ENCODE measurements at regions not wholly inside any gene's neighbourhood (a gene's known extent, or its start where the extent isn't known, plus 50 kb on each side); places are given as distances from the start of the nearest gene placed in this dataset.

GRCh38 chr9:107624234-107624948 is 134.8 kb upstream of the KLF4 start:
- DNase-seq (ENCODE audit: low spot score): no peak

GRCh38 chr9:107621436-107621835 is 131.9 kb upstream of the KLF4 start:
- DNase-seq (ENCODE audit: low spot score): no peak

- DNase-seq (ENCODE audit: low spot score): no peak
These were observed 131.2 kb upstream of the KLF4 start for GRCh38 chr9:107620801-107621200.

GRCh38 chr9:107620236-107620635 is 130.7 kb upstream of the KLF4 start:
- DNase-seq (ENCODE audit: low spot score): no peak

GRCh38 chr9:107615321-107615720 is 125.8 kb upstream of the KLF4 start:
- no peak for DNase-seq (ENCODE audit: low spot score)

- no peak for DNase-seq (ENCODE audit: low spot score)
These were observed 125.2 kb upstream of the KLF4 start for GRCh38 chr9:107614765-107615164.

GRCh38 chr9:107613321-107613720 is 123.8 kb upstream of the KLF4 start:
- no peak for DNase-seq (ENCODE audit: low spot score)

GRCh38 chr9:107612136-107612535 is 122.6 kb upstream of the KLF4 start:
- peak; percentile 65 for DNase-seq (ENCODE audit: low spot score)

- no peak for DNase-seq (ENCODE audit: low spot score)
These were observed 120.0 kb upstream of the KLF4 start for GRCh38 chr9:107609547-107609946.

GRCh38 chr9:107606149-107606790 is 116.7 kb upstream of the KLF4 start:
- no peak for DNase-seq (ENCODE audit: low spot score)

GRCh38 chr9:107605041-107605440 is 115.5 kb upstream of the KLF4 start:
- DNase-seq (ENCODE audit: low spot score): no peak

- no peak for DNase-seq (ENCODE audit: low spot score)
These were observed 113.7 kb upstream of the KLF4 start for GRCh38 chr9:107603281-107603680.

- DNase-seq (ENCODE audit: low spot score): no peak
These were observed 110.5 kb upstream of the KLF4 start for GRCh38 chr9:107600060-107600573.

GRCh38 chr9:107597743-107598217 is 108.2 kb upstream of the KLF4 start:
- no peak for DNase-seq (ENCODE audit: low spot score)

- no peak for DNase-seq (ENCODE audit: low spot score)
These were observed 105.5 kb upstream of the KLF4 start for GRCh38 chr9:107594908-107595530.

- DNase-seq (ENCODE audit: low spot score): no peak
These were observed 103.8 kb upstream of the KLF4 start for GRCh38 chr9:107593224-107593870.

GRCh38 chr9:107592424-107592823 is 102.9 kb upstream of the KLF4 start:
- no peak for DNase-seq (ENCODE audit: low spot score)

GRCh38 chr9:107591781-107592180 is 102.2 kb upstream of the KLF4 start:
- DNase-seq (ENCODE audit: low spot score): no peak

- no peak for DNase-seq (ENCODE audit: low spot score)
These were observed 98.8 kb upstream of the KLF4 start for GRCh38 chr9:107588393-107588792.

GRCh38 chr9:107587191-107587963 is 97.8 kb upstream of the KLF4 start:
- DNase-seq (ENCODE audit: low spot score): peak; percentile 44

GRCh38 chr9:107586493-107586892 is 96.9 kb upstream of the KLF4 start:
- DNase-seq (ENCODE audit: low spot score): no peak
